Fibroblast of mammary gland (primary cell): ENCODE measurements at regions not wholly inside any gene's neighbourhood (a gene's known extent, or its start where the extent isn't known, plus 50 kb on each side); places are given as distances from the start of the nearest gene placed in this dataset.

Experiments
- DNase-seq: peaks from one replicate; pipeline ENCODE4 v3.0.0-alpha.2; 2010; ENCODE audit warnings: low read depth
- H3K4me3 ChIP-seq: 2 replicates; pipeline ENCODE4 v1.5.1; 2011; ENCODE audit warnings: low read depth, mild to moderate bottlenecking, low read length, moderate library complexity; ENCODE audit not compliant: control insufficient read depth
- TF ChIP-seq, protein P1 (sequence below): conservative IDR thresholded peaks from 2 replicates; pipeline ENCODE4 v1.5.1; 2011; ENCODE audit warnings: low read depth, low read length, inconsistent platforms; ENCODE audit not compliant: control insufficient read depth, insufficient read depth

DNA sequence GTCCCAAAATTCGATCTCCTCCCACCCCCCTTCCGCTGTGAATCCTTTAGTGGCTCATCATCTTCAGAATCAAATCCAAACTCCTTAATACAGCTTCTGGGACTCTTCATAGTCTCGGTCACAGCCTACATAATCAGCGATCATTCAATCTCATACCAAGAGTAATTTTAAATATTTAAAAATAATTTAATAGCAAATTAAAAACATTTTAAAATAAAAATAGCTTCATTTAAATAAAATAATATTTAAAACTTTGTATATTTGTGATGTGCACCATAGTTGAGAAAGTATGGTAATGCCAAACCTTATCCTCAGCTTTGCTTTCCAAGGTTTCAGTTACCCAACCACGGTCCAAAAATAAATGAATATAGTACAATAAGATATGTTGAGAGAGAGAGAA is 70.0 kb upstream of the NR3C1 start:
- no peak overlapping the region for H3K4me3 ChIP-seq
- no peak for DNase-seq
- TF ChIP-seq, protein P1, sequence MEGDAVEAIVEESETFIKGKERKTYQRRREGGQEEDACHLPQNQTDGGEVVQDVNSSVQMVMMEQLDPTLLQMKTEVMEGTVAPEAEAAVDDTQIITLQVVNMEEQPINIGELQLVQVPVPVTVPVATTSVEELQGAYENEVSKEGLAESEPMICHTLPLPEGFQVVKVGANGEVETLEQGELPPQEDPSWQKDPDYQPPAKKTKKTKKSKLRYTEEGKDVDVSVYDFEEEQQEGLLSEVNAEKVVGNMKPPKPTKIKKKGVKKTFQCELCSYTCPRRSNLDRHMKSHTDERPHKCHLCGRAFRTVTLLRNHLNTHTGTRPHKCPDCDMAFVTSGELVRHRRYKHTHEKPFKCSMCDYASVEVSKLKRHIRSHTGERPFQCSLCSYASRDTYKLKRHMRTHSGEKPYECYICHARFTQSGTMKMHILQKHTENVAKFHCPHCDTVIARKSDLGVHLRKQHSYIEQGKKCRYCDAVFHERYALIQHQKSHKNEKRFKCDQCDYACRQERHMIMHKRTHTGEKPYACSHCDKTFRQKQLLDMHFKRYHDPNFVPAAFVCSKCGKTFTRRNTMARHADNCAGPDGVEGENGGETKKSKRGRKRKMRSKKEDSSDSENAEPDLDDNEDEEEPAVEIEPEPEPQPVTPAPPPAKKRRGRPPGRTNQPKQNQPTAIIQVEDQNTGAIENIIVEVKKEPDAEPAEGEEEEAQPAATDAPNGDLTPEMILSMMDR, result no peak

DNA sequence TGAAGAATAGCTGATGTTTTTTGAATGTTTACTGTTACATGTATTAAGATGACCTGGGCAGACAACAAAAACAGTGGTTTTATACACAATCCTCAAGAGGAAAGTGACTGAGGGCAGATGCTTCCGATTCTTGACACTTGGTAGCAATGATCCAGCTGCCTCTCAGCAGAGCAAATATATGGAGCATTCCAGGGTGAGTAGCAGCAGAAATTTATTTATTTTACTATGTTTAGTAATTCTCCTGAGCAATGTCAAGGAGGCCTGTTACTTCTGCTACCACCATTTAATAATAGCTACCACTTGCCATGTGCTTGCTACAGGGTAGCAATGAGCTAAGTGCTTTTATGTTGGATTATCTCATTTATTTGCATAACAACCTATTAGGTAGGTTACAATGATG is 69.1 kb upstream of the NR3C1 start:
- TF ChIP-seq, protein P1, result no peak
- no peak overlapping the region for H3K4me3 ChIP-seq
- no peak for DNase-seq

DNA sequence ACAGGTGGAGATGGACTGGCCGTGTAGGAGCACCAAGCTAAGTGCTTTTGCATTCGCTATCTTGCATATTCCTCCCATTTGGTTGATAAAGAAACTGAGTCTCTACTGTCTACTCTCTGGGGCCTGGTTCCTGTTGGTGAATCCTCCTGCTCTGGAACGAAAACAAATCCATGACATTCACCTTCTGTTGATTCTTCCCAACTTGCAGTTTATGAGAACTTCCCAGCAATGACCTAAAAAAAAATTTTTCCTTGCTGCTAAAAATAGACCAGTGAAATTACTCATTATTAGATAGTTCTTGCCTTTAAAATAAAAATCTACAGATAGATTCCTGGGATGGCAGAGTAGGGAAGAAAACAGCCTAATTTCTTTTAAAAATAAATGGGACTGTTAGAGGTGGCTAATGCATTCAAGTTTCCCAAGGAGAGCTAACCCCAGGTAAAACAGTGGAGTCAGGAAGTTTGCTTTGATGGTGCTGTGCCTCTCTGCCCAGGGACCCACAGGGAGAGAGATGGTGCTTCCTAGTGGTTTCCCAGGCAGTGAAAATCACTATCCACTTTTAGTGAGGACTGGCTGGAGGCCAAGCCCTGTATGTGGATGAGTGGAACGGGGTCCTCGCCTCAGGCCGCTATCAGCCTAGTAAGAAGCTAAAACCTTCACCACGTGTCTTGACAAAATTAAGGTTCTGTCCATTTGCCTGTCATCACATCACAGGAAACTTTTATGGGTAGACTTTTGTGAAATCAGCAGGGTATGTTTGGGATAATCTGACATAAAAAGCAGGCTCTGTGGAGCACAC is 68.4 kb upstream of the NR3C1 start:
- no peak for DNase-seq
- no peak overlapping the region for H3K4me3 ChIP-seq
- TF ChIP-seq, protein P1, result no peak

DNA sequence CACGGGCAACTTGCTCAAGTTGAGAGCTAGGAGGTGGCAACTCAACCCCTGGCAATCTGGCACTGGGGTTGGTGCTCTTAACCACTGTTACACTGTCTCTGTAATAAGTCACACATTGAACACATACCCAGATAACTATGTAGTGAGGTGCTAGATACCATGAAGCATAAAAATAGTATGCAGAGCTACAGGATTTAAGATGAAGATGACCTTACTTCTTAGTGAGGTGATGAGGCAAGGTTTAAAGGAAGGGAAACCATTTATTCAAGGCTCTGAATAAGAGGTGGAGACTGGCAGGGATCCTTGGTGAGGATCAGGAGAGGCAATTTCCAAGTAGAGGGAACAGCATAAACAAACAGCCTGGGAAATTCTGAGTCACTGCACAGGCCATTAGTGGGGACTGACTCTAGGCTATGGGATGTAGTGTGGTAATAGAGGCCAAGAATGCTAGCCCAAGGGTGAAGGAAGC is 67.6 kb upstream of the NR3C1 start:
- TF ChIP-seq, protein P1, result no peak
- no peak overlapping the region for H3K4me3 ChIP-seq
- peak; percentile 79 for DNase-seq

DNA sequence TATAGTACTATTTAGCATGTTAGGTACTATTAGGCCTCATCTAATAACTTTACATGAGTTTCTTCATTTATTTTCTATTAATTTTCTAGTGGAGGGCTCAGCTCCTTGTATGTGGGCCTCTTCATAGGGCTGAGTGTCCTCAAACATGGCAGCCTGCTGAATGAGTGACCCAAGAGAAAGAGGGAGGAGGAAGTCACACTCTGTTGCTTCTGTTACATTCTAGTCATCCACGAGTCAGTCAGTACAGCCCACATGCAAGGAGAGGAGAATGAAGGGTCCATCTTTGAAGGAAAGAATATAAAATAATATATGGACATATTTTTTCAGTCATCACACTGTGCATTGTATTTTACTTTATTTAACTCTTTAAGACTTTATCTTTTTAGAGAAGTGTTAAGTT is 66.6 kb upstream of the NR3C1 start:
- H3K4me3 ChIP-seq, result no peak overlapping the region
- TF ChIP-seq, protein P1, result no peak
- peak; percentile 17 for DNase-seq

DNA sequence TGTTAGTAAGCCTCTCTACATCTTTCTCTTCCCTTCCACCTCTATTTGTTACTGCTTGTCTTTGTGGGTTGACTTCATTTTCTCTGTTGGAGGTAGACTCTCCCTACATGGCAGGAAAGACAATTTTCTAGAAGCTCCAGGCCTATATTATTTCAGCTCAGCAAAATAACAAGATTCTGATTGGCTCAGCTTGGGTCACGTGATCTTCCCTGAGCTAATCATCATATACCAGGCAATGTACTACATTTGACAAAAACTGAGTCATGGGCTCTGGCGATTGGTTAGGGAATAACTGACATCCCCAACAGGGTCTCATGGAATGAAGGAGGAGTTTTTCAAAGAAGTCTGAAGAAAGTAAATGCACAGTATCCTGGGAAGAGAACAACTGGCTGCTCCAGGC is 65.6 kb upstream of the NR3C1 start:
- H3K4me3 ChIP-seq, result no peak overlapping the region
- TF ChIP-seq, protein P1, result no peak
- DNase-seq, result no peak
